ENCODE measurements at regions not wholly inside any gene's neighbourhood (a gene's known extent, or its start where the extent isn't known, plus 50 kb on each side); places are given as distances from the start of the nearest gene placed in this dataset.

DNA sequence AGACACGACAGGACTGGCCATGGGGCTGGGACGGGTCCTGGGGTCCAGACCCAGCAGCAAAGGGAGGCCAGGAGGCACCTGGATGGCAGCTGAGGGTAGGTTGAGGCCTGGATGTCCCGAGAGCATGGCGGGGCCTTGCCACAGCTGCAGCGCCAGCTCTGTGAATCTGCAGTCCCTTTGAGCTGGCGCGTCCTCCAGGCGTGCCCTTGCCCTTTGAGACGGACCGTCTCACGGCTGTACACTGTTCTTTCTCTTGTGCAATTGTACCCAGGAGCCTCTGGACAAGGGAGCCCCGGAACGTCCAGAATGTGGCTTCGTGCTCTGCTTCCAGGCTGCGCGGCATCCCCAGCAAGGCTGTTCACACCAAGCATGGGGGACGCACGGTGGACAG, 69.5 kb upstream of the CIBAR2 start (continued):
- TF ChIP-seq THAP11 (CRISPR knock-in tag; IDR thresholded peaks at IDR 0.05) (no peak), JUN (CRISPR knock-in tag; IDR thresholded peaks at IDR 0.05) (no peak), WIZ (CRISPR knock-in tag; IDR thresholded peaks at IDR 0.05) (no peak), THAP9 (CRISPR knock-in tag; IDR thresholded peaks at IDR 0.05; ENCODE audit: borderline replicate concordance) (no peak; the same call in 1 of the 2 replicates), ZNF704 (CRISPR knock-in tag; IDR thresholded peaks at IDR 0.05; ENCODE audit: borderline replicate concordance) (no peak), SRY (CRISPR knock-in tag; IDR thresholded peaks at IDR 0.05) (no peak), ZNF354B (CRISPR knock-in tag; IDR thresholded peaks at IDR 0.05) (no peak), ZNF160 (CRISPR knock-in tag; IDR thresholded peaks at IDR 0.05) (no peak), HMG20B (CRISPR knock-in tag; conservative IDR thresholded peaks at IDR 0.05) (no peak), NCOR1 (IDR thresholded peaks at IDR 0.05; ENCODE audit: borderline replicate concordance, low read length) (0 out of 2 replicates have a peak, but pooled peaks have one; percentile 29), ZBTB3 (CRISPR knock-in tag; IDR thresholded peaks at IDR 0.05; ENCODE audit: borderline replicate concordance, low read depth) (no peak), TFAP4 (IDR thresholded peaks at IDR 0.05; ENCODE audit: borderline replicate concordance, low read depth) (peak; percentile 51; the same call in 1 of the 2 replicates), ZNF768 (CRISPR knock-in tag; IDR thresholded peaks at IDR 0.05) (peak; percentile 9; the same call in 1 of the 2 replicates), CREB1 (IDR thresholded peaks at IDR 0.05) (no peak), CREB1 (CRISPR knock-in tag; IDR thresholded peaks at IDR 0.05) (no peak), ATRX (CRISPR knock-in tag; IDR thresholded peaks at IDR 0.05; ENCODE audit: borderline replicate concordance) (no peak), ZNF180 (CRISPR knock-in tag; IDR thresholded peaks at IDR 0.05; ENCODE audit: borderline replicate concordance, low read depth) (no peak), RFX3 (CRISPR knock-in tag; IDR thresholded peaks at IDR 0.05) (no peak), ARNT2 (CRISPR knock-in tag; IDR thresholded peaks at IDR 0.05; ENCODE audit: low read depth) (no peak), EP300 (IDR thresholded peaks at IDR 0.05; ENCODE audit: low read depth in 2 of 2, low read length in 2 of 2) (peak in 1 of 2 experiments; percentile 61; a peak in 1 of 4 replicates), EP300 (CRISPR knock-in tag; IDR thresholded peaks at IDR 0.05; ENCODE audit: borderline replicate concordance) (no peak), ZNF644 (CRISPR knock-in tag; IDR thresholded peaks at IDR 0.05; ENCODE audit: low read depth) (no peak), KDM3A (CRISPR knock-in tag; IDR thresholded peaks at IDR 0.05; ENCODE audit: low read depth) (peak; percentile 70; the same call in 1 of the 2 replicates), KAT7 (CRISPR knock-in tag; IDR thresholded peaks at IDR 0.05; ENCODE audit: borderline replicate concordance) (no peak), ZSCAN25 (CRISPR knock-in tag; IDR thresholded peaks at IDR 0.05) (0 out of 2 replicates have a peak, but pooled peaks have one; percentile 33)
- TF ChIP-seq, protein P1, sequence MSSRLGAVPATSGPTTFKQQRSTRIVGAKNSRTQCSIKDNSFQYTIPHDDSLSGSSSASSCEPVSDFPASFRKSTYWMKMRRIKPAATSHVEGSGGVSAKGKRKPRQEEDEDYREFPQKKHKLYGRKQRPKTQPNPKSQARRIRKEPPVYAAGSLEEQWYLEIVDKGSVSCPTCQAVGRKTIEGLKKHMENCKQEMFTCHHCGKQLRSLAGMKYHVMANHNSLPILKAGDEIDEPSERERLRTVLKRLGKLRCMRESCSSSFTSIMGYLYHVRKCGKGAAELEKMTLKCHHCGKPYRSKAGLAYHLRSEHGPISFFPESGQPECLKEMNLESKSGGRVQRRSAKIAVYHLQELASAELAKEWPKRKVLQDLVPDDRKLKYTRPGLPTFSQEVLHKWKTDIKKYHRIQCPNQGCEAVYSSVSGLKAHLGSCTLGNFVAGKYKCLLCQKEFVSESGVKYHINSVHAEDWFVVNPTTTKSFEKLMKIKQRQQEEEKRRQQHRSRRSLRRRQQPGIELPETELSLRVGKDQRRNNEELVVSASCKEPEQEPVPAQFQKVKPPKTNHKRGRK (CRISPR knock-in tag; IDR thresholded peaks at IDR 0.05), result no peak
- TF ChIP-seq, protein P2, sequence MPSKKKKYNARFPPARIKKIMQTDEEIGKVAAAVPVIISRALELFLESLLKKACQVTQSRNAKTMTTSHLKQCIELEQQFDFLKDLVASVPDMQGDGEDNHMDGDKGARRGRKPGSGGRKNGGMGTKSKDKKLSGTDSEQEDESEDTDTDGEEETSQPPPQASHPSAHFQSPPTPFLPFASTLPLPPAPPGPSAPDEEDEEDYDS (CRISPR knock-in tag; IDR thresholded peaks at IDR 0.05), result 0 out of 2 replicates have a peak, but pooled peaks have one; percentile 17
